SU-DHL-6 (cell line): ENCODE measurements at regions not wholly inside any gene's neighbourhood (a gene's known extent, or its start where the extent isn't known, plus 50 kb on each side); places are given as distances from the start of the nearest gene placed in this dataset.

ENCODE experiments used
- H2AFZ ChIP-seq: fragments of 200-600 bp; sonication (generic); 2 replicates; pipeline ENCODE4 v1.6.1; 2014; ENCODE audit warnings: low read depth, mild to moderate bottlenecking, moderate library complexity, mixed read lengths, antibody characterized with exemption, low read length; ENCODE audit not compliant: severe bottlenecking
- H3F3A ChIP-seq: fragments of 200-600 bp; shearing (Covaris generic); 2 replicates; pipeline ENCODE4 v1.6.0; 2016; ENCODE audit warnings: antibody characterized with exemption, mild to moderate bottlenecking; ENCODE audit not compliant: insufficient read depth
- H3K27ac ChIP-seq: fragments of 200-600 bp; sonication (generic); 2 replicates; pipeline ENCODE4 v1.5.1; 2016; ENCODE audit warnings: low read depth, mild to moderate bottlenecking, low read length, moderate library complexity, mixed read lengths
- H3K27me3 ChIP-seq: fragments of 200-600 bp; sonication (generic), shearing (Covaris generic); 2 replicates; pipeline ENCODE4 v1.6.0; 2014; ENCODE audit warnings: mild to moderate bottlenecking, low read length
- H3K36me3 ChIP-seq: fragments of 200-600 bp; sonication (generic); 2 replicates; pipeline ENCODE4 v1.6.1; 2014; ENCODE audit warnings: mild to moderate bottlenecking, low read length, mixed read lengths
- H3K4me2 ChIP-seq: fragments of 300-600, 200-600 bp; shearing (Covaris generic), sonication (generic); 2 replicates; pipeline ENCODE4 v1.6.0; 2014; ENCODE audit warnings: low read length, low read depth, mild to moderate bottlenecking; ENCODE audit not compliant: poor library complexity, severe bottlenecking
- H3K4me3 ChIP-seq: fragments of 200-600 bp; sonication (generic); 2 replicates; pipeline ENCODE4 v1.5.1; 2014; ENCODE audit warnings: antibody characterized with exemption, low read length, mild to moderate bottlenecking, mixed read lengths; ENCODE audit not compliant: insufficient read depth, poor library complexity, severe bottlenecking
- H3K79me2 ChIP-seq: fragments of 200-600 bp; sonication (generic); 2 replicates; pipeline ENCODE4 v1.6.1; 2014; ENCODE audit warnings: mild to moderate bottlenecking, low read length, moderate library complexity; ENCODE audit not compliant: insufficient read depth
- H3K9ac ChIP-seq: fragments of 200-600 bp; sonication (generic); 2 replicates; pipeline ENCODE4 v1.7.0; 2014; ENCODE audit warnings: mild to moderate bottlenecking, low read length
- H3K9me2 ChIP-seq: fragments of 200-600 bp; sonication (generic); replicated peaks from 2 replicates; pipeline ENCODE4 v1.6.1; 2014; ENCODE audit warnings: low read length; ENCODE audit not compliant: insufficient read depth
- H3K9me3 ChIP-seq: fragments of 200-600 bp; sonication (generic); 2 replicates; pipeline ENCODE4 v1.6.1; 2014; ENCODE audit warnings: low read length, mixed read lengths; ENCODE audit not compliant: insufficient read depth
- H4K20me1 ChIP-seq: fragments of 200-600 bp; sonication (generic); 2 replicates; pipeline ENCODE4 v1.6.1; 2014; ENCODE audit warnings: low read depth, mild to moderate bottlenecking, antibody characterized with exemption, low read length, moderate library complexity, mixed read lengths
- EZH2phosphoT487 ChIP-seq: fragments of 200-600 bp; sonication (generic), shearing (Covaris generic); conservative IDR thresholded peaks from 2 replicates; pipeline ENCODE4 v1.6.1; 2018; ENCODE audit warnings: mild to moderate bottlenecking, antibody characterized with exemption, low read length, moderate library complexity, mixed read lengths
- TF ChIP-seq, protein P1 (sequence below): fragments of 200-600 bp; sonication (generic); IDR thresholded peaks from one replicate; pipeline ENCODE4 v1.5.1; 2017; ENCODE audit warnings: antibody characterized with exemption, mild to moderate bottlenecking, low read length, moderate library complexity; ENCODE audit not compliant: insufficient read depth, poor library complexity, severe bottlenecking

DNA sequence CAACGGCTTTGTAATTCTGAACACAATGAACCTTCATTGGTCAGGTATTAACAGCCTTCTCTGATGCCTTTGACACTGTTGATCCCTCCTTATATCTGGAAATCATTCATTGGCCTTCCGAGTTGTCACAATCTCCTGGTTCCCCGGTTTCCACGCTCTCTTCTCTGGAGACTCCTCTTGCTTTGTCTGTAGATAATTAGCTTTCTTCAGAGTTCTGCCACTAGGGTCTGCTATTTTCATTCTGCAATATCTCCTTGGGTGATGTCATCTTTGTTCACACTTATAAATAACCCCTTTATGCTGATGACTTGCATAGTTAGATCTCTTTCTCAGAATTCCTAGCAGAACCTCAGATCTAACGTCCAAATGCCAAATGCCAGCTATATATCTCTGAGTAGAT is 583.8 kb upstream of the ZNF717 start:
- Histone ChIP-seq H3K27ac (no peak overlapping the region), H3F3A (no peaks in the 10 kb centered on the region), H3K36me3 (no peaks in the 10 kb centered on the region), H3K4me3 (no peak overlapping the region), H3K9ac (no peak overlapping the region), H2AFZ (no peak overlapping the region), H4K20me1 (no peaks in the 10 kb centered on the region), H3K79me2 (no peaks in the 10 kb centered on the region), H3K9me2 (no peaks in the 10 kb centered on the region), H3K4me2 (no peak overlapping the region), H3K9me3 (no peaks in the 10 kb centered on the region), H3K27me3 (no peaks in the 10 kb centered on the region)
- TF ChIP-seq, protein P1, sequence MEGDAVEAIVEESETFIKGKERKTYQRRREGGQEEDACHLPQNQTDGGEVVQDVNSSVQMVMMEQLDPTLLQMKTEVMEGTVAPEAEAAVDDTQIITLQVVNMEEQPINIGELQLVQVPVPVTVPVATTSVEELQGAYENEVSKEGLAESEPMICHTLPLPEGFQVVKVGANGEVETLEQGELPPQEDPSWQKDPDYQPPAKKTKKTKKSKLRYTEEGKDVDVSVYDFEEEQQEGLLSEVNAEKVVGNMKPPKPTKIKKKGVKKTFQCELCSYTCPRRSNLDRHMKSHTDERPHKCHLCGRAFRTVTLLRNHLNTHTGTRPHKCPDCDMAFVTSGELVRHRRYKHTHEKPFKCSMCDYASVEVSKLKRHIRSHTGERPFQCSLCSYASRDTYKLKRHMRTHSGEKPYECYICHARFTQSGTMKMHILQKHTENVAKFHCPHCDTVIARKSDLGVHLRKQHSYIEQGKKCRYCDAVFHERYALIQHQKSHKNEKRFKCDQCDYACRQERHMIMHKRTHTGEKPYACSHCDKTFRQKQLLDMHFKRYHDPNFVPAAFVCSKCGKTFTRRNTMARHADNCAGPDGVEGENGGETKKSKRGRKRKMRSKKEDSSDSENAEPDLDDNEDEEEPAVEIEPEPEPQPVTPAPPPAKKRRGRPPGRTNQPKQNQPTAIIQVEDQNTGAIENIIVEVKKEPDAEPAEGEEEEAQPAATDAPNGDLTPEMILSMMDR: no peak

- no peaks in the 10 kb centered on the region for H3K9me2 ChIP-seq
- no peaks in the 10 kb centered on the region for H3K36me3 ChIP-seq
- H3K4me3 ChIP-seq: no peak overlapping the region
- no peak overlapping the region for H3K4me2 ChIP-seq
- H3K27ac ChIP-seq: no peak overlapping the region
- no peaks in the 10 kb centered on the region for H4K20me1 ChIP-seq
- no peak overlapping the region for H2AFZ ChIP-seq
- TF ChIP-seq, protein P1: no peak
- no peak for TF ChIP-seq EZH2phosphoT487
- H3K79me2 ChIP-seq: no peaks in the 10 kb centered on the region
- no peak overlapping the region for H3K9ac ChIP-seq
- no peaks in the 10 kb centered on the region for H3K9me3 ChIP-seq
- H3K27me3 ChIP-seq: no peaks in the 10 kb centered on the region
- H3F3A ChIP-seq: no peaks in the 10 kb centered on the region
These were observed 585.6 kb upstream of the ZNF717 start for GRCh38 chr3:76370749-76371520.

- no peak for TF ChIP-seq EZH2phosphoT487
- TF ChIP-seq, protein P1: no peak
- no peak overlapping the region for H3K27ac ChIP-seq
- H3K36me3 ChIP-seq: no peaks in the 10 kb centered on the region
- H2AFZ ChIP-seq: no peak overlapping the region
- no peak overlapping the region for H3K9ac ChIP-seq
- H3K27me3 ChIP-seq: no peaks in the 10 kb centered on the region
- no peak overlapping the region for H3K4me3 ChIP-seq
- H3K79me2 ChIP-seq: no peaks in the 10 kb centered on the region
- no peaks in the 10 kb centered on the region for H3F3A ChIP-seq
- no peaks in the 10 kb centered on the region for H4K20me1 ChIP-seq
- H3K4me2 ChIP-seq: no peak overlapping the region
- H3K9me3 ChIP-seq: no peaks in the 10 kb centered on the region
- H3K9me2 ChIP-seq: no peaks in the 10 kb centered on the region
These were observed 587.1 kb upstream of the ZNF717 start for GRCh38 chr3:76372497-76372896.
